KOPT-K1 (cell line): ENCODE measurements at regions not wholly inside any gene's neighbourhood (a gene's known extent, or its start where the extent isn't known, plus 50 kb on each side); places are given as distances from the start of the nearest gene placed in this dataset.

Experiments used
- H3K27ac ChIP-seq: fragments of 200-600 bp; sonication (generic); 2 replicates; pipeline ENCODE4 v1.5.1; 2016; ENCODE audit warnings: antibody characterized with exemption, mild to moderate bottlenecking, low read depth, low read length; ENCODE audit not compliant: poor library complexity, severe bottlenecking
- H3K36me3 ChIP-seq: fragments of 200-600 bp; sonication (generic); 2 replicates; pipeline ENCODE4 v1.5.1; 2017; ENCODE audit warnings: antibody characterized with exemption, mild to moderate bottlenecking, low read length, moderate library complexity; ENCODE audit not compliant: insufficient read depth
- H3K9me3 ChIP-seq: fragments of 200-600 bp; sonication (generic); 2 replicates; pipeline ENCODE4 v1.5.1; 2017; ENCODE audit warnings: antibody characterized with exemption, low read length, mild to moderate bottlenecking; ENCODE audit not compliant: insufficient read depth, poor library complexity, severe bottlenecking

- Histone ChIP-seq H3K36me3 (no peaks in the 10 kb centered on the region), H3K9me3 (no peaks in the 10 kb centered on the region), H3K27ac (no peak overlapping the region)
Observed at GRCh38 chr11:127632976-127633680, 632.6 kb upstream of the KIRREL3 start.

GRCh38 chr11:127632546-127632945 lies 632.0 kb upstream of the KIRREL3 start:
- no peaks in the 10 kb centered on the region for H3K36me3 ChIP-seq

GRCh38 chr11:127631974-127632373 lies 631.4 kb upstream of the KIRREL3 start:
- H3K27ac ChIP-seq = no peak overlapping the region
- H3K36me3 ChIP-seq = no peaks in the 10 kb centered on the region
- H3K9me3 ChIP-seq = no peaks in the 10 kb centered on the region

More at GRCh38 chr11:127632546-127632945, 632.0 kb upstream of the KIRREL3 start:
- H3K27ac ChIP-seq = no peak overlapping the region
- H3K9me3 ChIP-seq = no peaks in the 10 kb centered on the region

GRCh38 chr11:127629200-127629599 lies 628.6 kb upstream of the KIRREL3 start:
- H3K27ac ChIP-seq = no peak overlapping the region
- H3K9me3 ChIP-seq = no peaks in the 10 kb centered on the region
- no peaks in the 10 kb centered on the region for H3K36me3 ChIP-seq

- no peak overlapping the region for H3K27ac ChIP-seq
- no peaks in the 10 kb centered on the region for H3K9me3 ChIP-seq
- no peaks in the 10 kb centered on the region for H3K36me3 ChIP-seq
Observed at GRCh38 chr11:127628458-127628785, 627.9 kb upstream of the KIRREL3 start.

GRCh38 chr11:127627629-127628457 lies 627.3 kb upstream of the KIRREL3 start:
- H3K27ac ChIP-seq = no peak overlapping the region
- no peaks in the 10 kb centered on the region for H3K9me3 ChIP-seq
- H3K36me3 ChIP-seq = no peaks in the 10 kb centered on the region

GRCh38 chr11:127627204-127627603 lies 626.6 kb upstream of the KIRREL3 start:
- no peaks in the 10 kb centered on the region for H3K9me3 ChIP-seq
- no peak overlapping the region for H3K27ac ChIP-seq
- H3K36me3 ChIP-seq = no peaks in the 10 kb centered on the region

GRCh38 chr11:127625402-127625801 lies 624.8 kb upstream of the KIRREL3 start:
- Histone ChIP-seq H3K9me3 (no peaks in the 10 kb centered on the region), H3K27ac (peak overlapping the region; percentile 56), H3K36me3 (no peaks in the 10 kb centered on the region)

GRCh38 chr11:127624306-127624856 lies 623.8 kb upstream of the KIRREL3 start:
- H3K36me3 ChIP-seq = no peaks in the 10 kb centered on the region
- peak overlapping the region; percentile 56 for H3K27ac ChIP-seq
- H3K9me3 ChIP-seq = no peaks in the 10 kb centered on the region

- H3K36me3 ChIP-seq = no peaks in the 10 kb centered on the region
- H3K27ac ChIP-seq = no peak overlapping the region
- no peaks in the 10 kb centered on the region for H3K9me3 ChIP-seq
Observed at GRCh38 chr11:127622686-127623085, 622.1 kb upstream of the KIRREL3 start.

- Histone ChIP-seq H3K36me3 (no peaks in the 10 kb centered on the region), H3K9me3 (no peaks in the 10 kb centered on the region), H3K27ac (no peak overlapping the region)
Observed at GRCh38 chr11:127620671-127621070, 620.1 kb upstream of the KIRREL3 start.

- Histone ChIP-seq H3K9me3 (no peaks in the 10 kb centered on the region), H3K36me3 (no peaks in the 10 kb centered on the region), H3K27ac (no peak overlapping the region)
Observed at GRCh38 chr11:127619946-127620345, 619.4 kb upstream of the KIRREL3 start.

- no peak overlapping the region for H3K27ac ChIP-seq
- H3K9me3 ChIP-seq = no peaks in the 10 kb centered on the region
- no peaks in the 10 kb centered on the region for H3K36me3 ChIP-seq
Observed at GRCh38 chr11:127618721-127619120, 618.2 kb upstream of the KIRREL3 start.

- no peak overlapping the region for H3K27ac ChIP-seq
- no peaks in the 10 kb centered on the region for H3K36me3 ChIP-seq
- no peaks in the 10 kb centered on the region for H3K9me3 ChIP-seq
Observed at GRCh38 chr11:127616158-127616557, 615.6 kb upstream of the KIRREL3 start.

- no peaks in the 10 kb centered on the region for H3K9me3 ChIP-seq
- no peaks in the 10 kb centered on the region for H3K36me3 ChIP-seq
- no peak overlapping the region for H3K27ac ChIP-seq
Observed at GRCh38 chr11:127612607-127613006, 612.0 kb upstream of the KIRREL3 start.
